OCI-LY3 (cell line): ENCODE measurements at regions not wholly inside any gene's neighbourhood (a gene's known extent, or its start where the extent isn't known, plus 50 kb on each side); places are given as distances from the start of the nearest gene placed in this dataset.
A peak's percentile ranks its signal among the peaks of the same experiment; 100 is the strongest.

Experiments used
- H2AFZ ChIP-seq: fragments of 200-600, 300-600 bp; shearing (Covaris generic); 2 replicates; pipeline ENCODE4 v1.6.0; 2014; ENCODE audit warnings: antibody characterized with exemption, low read depth, low read length
- H3K27ac ChIP-seq: fragments of 200-600, 300-600 bp; sonication (generic); 2 replicates; pipeline ENCODE4 v1.5.1; 2014; ENCODE audit warnings: mild to moderate bottlenecking, low read length, moderate library complexity, mixed read lengths
- H3K27me3 ChIP-seq: fragments of 200-600, 300-600 bp; sonication (generic); 2 replicates; pipeline ENCODE4 v1.6.1; 2014; ENCODE audit warnings: low read depth, low read length, mixed read lengths
- H3K36me3 ChIP-seq: fragments of 200-600, 300-600 bp; sonication (generic); replicated peaks from 2 replicates; pipeline ENCODE3; 2014; ENCODE audit warnings: low read depth, low read length, mixed read lengths
- H3K4me1 ChIP-seq: fragments of 300-600, 200-600 bp; sonication (generic); 2 replicates; pipeline ENCODE4 v1.6.1; 2014; ENCODE audit warnings: low read length, mixed read lengths
- H3K4me2 ChIP-seq: fragments of 200-600, 300-600 bp; sonication (generic); 2 replicates; pipeline ENCODE4 v1.6.1; 2014; ENCODE audit warnings: low read length, mixed read lengths
- H3K4me3 ChIP-seq: fragments of 300-600, 200-600 bp; sonication (generic); 2 replicates; pipeline ENCODE4 v1.5.1; 2014; ENCODE audit warnings: antibody characterized with exemption, mild to moderate bottlenecking, low read length, moderate library complexity
- H3K79me2 ChIP-seq: fragments of 300-600, 200-600 bp; shearing (Covaris generic); 2 replicates; pipeline ENCODE4 v1.6.1; 2014; ENCODE audit warnings: mild to moderate bottlenecking, low read length, mixed read lengths
- H3K9ac ChIP-seq: fragments of 300-600, 200-600 bp; shearing (Covaris generic); 2 replicates; pipeline ENCODE4 v1.6.0; 2014; ENCODE audit warnings: mild to moderate bottlenecking, low read length, moderate library complexity
- H3K9me3 ChIP-seq: fragments of 200-600, 300-600 bp; shearing (Covaris generic); 2 replicates; pipeline ENCODE4 v1.6.1; 2014; ENCODE audit warnings: low read length, mixed read lengths; ENCODE audit not compliant: insufficient read depth
- H4K20me1 ChIP-seq: fragments of 200-600, 300-600 bp; sonication (generic); 2 replicates; pipeline ENCODE4 v1.6.1; 2016; ENCODE audit warnings: low read length, mixed read lengths; ENCODE audit not compliant: insufficient read depth
- CTCF ChIP-seq: fragments of 200-600, 300-600 bp; sonication (generic); IDR thresholded peaks from 2 replicates; pipeline ENCODE4 v1.5.1; 2014; ENCODE audit warnings: antibody characterized with exemption, low read length, low read depth
- EZH2phosphoT487 ChIP-seq: fragments of 200-600 bp; shearing (Covaris generic); IDR thresholded peaks from 2 replicates; pipeline ENCODE4 v1.6.1; 2018; ENCODE audit warnings: antibody characterized with exemption, mixed run types, low read depth

GRCh38 chr2:82596581-82596980 is 1862.5 kb downstream of the SUCLG1 start:
- no peak overlapping the region for H3K9ac ChIP-seq
- no peak for TF ChIP-seq CTCF
- TF ChIP-seq EZH2phosphoT487 = no peak

GRCh38 chr2:82591718-82592117 is 1867.4 kb downstream of the SUCLG1 start:
- H3K4me1 ChIP-seq = no peaks in the 10 kb centered on the region

More at GRCh38 chr2:82596581-82596980, 1862.5 kb downstream of the SUCLG1 start:
- no peaks in the 10 kb centered on the region for H3K9me3 ChIP-seq
- no peak overlapping the region for H3K4me2 ChIP-seq
- no peaks in the 10 kb centered on the region for H3K36me3 ChIP-seq
- no peaks in the 10 kb centered on the region for H3K4me1 ChIP-seq
- no peaks in the 10 kb centered on the region for H3K79me2 ChIP-seq
- no peak overlapping the region for H2AFZ ChIP-seq
- no peaks in the 10 kb centered on the region for H4K20me1 ChIP-seq
- H3K4me3 ChIP-seq = no peak overlapping the region
- no peak overlapping the region for H3K27ac ChIP-seq
- H3K27me3 ChIP-seq = no peaks in the 10 kb centered on the region

GRCh38 chr2:82576656-82577055 is 1882.4 kb downstream of the SUCLG1 start:
- H3K27ac ChIP-seq = no peak overlapping the region
- no peak overlapping the region for H2AFZ ChIP-seq
- no peak overlapping the region for H3K4me3 ChIP-seq
- no peak overlapping the region for H3K9ac ChIP-seq
- no peak for TF ChIP-seq CTCF
- TF ChIP-seq EZH2phosphoT487 = no peak
- no peaks in the 10 kb centered on the region for H4K20me1 ChIP-seq
- no peaks in the 10 kb centered on the region for H3K27me3 ChIP-seq
- H3K79me2 ChIP-seq = no peaks in the 10 kb centered on the region
- H3K4me1 ChIP-seq = no peaks in the 10 kb centered on the region
- H3K4me2 ChIP-seq = no peak overlapping the region
- H3K36me3 ChIP-seq = no peaks in the 10 kb centered on the region
- peaks cover 9% of the 10 kb centered on the region; the same call in 1 of the 2 replicates for H3K9me3 ChIP-seq

More at GRCh38 chr2:82591718-82592117, 1867.4 kb downstream of the SUCLG1 start:
- Histone ChIP-seq H3K9ac (no peak overlapping the region), H3K27ac (no peak overlapping the region), H3K9me3 (no peaks in the 10 kb centered on the region), H3K4me2 (no peak overlapping the region), H3K4me3 (no peak overlapping the region), H2AFZ (no peak overlapping the region), H3K27me3 (no peaks in the 10 kb centered on the region), H4K20me1 (no peaks in the 10 kb centered on the region), H3K36me3 (no peaks in the 10 kb centered on the region), H3K79me2 (no peaks in the 10 kb centered on the region)
- TF ChIP-seq EZH2phosphoT487 = no peak
- no peak for TF ChIP-seq CTCF

- Histone ChIP-seq H3K27me3 (no peaks in the 10 kb centered on the region), H3K79me2 (no peaks in the 10 kb centered on the region), H3K9me3 (no peaks in the 10 kb centered on the region), H3K27ac (0 out of 2 replicates have a peak overlapping the region, but pooled peaks have one; percentile 7), H3K4me3 (peak overlapping the region; percentile 3; the same call in 1 of the 2 replicates), H3K4me1 (peaks cover 16% of the 10 kb centered on the region), H3K9ac (no peak overlapping the region), H2AFZ (no peak overlapping the region), H3K4me2 (peak overlapping the region; percentile 35), H3K36me3 (no peaks in the 10 kb centered on the region), H4K20me1 (no peaks in the 10 kb centered on the region)
- TF ChIP-seq CTCF = no peak
Measured at GRCh38 chr2:82539280-82539621, 1919.8 kb downstream of the SUCLG1 start.
